ENCODE measurements at regions not wholly inside any gene's neighbourhood (a gene's known extent, or its start where the extent isn't known, plus 50 kb on each side); places are given as distances from the start of the nearest gene placed in this dataset.

DNA sequence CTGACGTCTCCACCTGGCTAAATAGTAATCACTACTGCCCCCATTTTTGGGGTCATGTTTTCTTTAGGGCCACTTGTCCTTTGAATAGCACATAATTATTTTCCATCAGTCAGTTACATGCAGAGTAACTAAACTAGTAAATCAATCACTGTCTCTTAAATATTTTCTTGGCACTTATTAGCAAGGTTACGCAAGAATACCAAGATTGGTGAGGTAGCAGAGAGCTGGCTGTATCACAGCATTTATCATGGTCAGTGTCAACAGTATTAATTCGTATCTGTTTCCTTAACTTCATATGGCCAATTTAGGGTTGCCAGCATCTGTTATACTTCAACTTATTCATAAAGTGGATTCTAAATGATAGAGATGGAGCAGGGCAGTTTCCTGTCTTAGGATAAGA is 346.8 kb upstream of the FAM174A start:
- H3K4me3 Mint-ChIP-seq = no peak overlapping the region
- Histone ChIP-seq H3K4me2 (ENCODE audit: insufficient read depth, insufficient read length, low read length) (no peak overlapping the region), H3K79me1 (ENCODE audit: insufficient read depth, low read depth, low read length, poor library complexity, severe bottlenecking) (no peaks in the 10 kb centered on the region), H3K56ac (ENCODE audit: insufficient read length, low read depth, low read length) (no peak overlapping the region), H2AFZ (ENCODE audit: low read length) (no peak overlapping the region), H3K79me2 (ENCODE audit: insufficient read depth, low read length) (no peaks in the 10 kb centered on the region), H2BK5ac (ENCODE audit: insufficient read length, low read length) (no peak overlapping the region), H3K27me3 (ENCODE audit: insufficient read depth, low read length) (no peaks in the 10 kb centered on the region), H4K8ac (replicated peaks; ENCODE audit: insufficient read length, low read depth, low read length) (no peak overlapping the region), H3K14ac (ENCODE audit: insufficient read depth, low read length) (no peak overlapping the region), H2BK12ac (ENCODE audit: insufficient read length, low read depth, low read length) (no peak overlapping the region), H4K5ac (ENCODE audit: insufficient read length, low read depth, low read length) (no peak overlapping the region), H3K9ac (ENCODE audit: extremely low read depth, insufficient read length, low read length) (no peak overlapping the region), H2BK15ac (ENCODE audit: low read depth, low read length) (no peak overlapping the region), H3K4me1 (ENCODE audit: insufficient read depth, low read length) (no peaks in the 10 kb centered on the region), H2BK120ac (ENCODE audit: low read depth, low read length, poor library complexity, severe bottlenecking) (no peak overlapping the region), H4K20me1 (ENCODE audit: control insufficient read depth, insufficient read depth, insufficient read length) (no peaks in the 10 kb centered on the region), H3K18ac (ENCODE audit: insufficient read length, low read depth, low read length) (no peak overlapping the region), H2AK5ac (ENCODE audit: insufficient read length, low read length) (no peak overlapping the region), H3K23me2 (ENCODE audit: insufficient read length, low read depth, low read length, poor library complexity, severe bottlenecking) (no peaks in the 10 kb centered on the region), H3K9me3 (ENCODE audit: control insufficient read depth, low read depth, low read length) (no peaks in the 10 kb centered on the region), H2BK20ac (ENCODE audit: low read depth, low read length, poor library complexity, severe bottlenecking) (no peak overlapping the region), H4K91ac (ENCODE audit: insufficient read length, low read depth, low read length) (no peak overlapping the region), H3K4ac (ENCODE audit: low read depth, low read length) (no peak overlapping the region), H3K23ac (ENCODE audit: insufficient read length, low read depth, low read length) (no peak overlapping the region), H3K27ac (ENCODE audit: insufficient read length, low read depth, low read length) (no peak overlapping the region), H3T11ph (ENCODE audit: low read length) (no peak overlapping the region)
- H3K27ac Mint-ChIP-seq = no peak overlapping the region
- TF ChIP-seq, protein P1, sequence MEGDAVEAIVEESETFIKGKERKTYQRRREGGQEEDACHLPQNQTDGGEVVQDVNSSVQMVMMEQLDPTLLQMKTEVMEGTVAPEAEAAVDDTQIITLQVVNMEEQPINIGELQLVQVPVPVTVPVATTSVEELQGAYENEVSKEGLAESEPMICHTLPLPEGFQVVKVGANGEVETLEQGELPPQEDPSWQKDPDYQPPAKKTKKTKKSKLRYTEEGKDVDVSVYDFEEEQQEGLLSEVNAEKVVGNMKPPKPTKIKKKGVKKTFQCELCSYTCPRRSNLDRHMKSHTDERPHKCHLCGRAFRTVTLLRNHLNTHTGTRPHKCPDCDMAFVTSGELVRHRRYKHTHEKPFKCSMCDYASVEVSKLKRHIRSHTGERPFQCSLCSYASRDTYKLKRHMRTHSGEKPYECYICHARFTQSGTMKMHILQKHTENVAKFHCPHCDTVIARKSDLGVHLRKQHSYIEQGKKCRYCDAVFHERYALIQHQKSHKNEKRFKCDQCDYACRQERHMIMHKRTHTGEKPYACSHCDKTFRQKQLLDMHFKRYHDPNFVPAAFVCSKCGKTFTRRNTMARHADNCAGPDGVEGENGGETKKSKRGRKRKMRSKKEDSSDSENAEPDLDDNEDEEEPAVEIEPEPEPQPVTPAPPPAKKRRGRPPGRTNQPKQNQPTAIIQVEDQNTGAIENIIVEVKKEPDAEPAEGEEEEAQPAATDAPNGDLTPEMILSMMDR (conservative IDR thresholded peaks at IDR 0.05) = no peak
- H3K9me3 Mint-ChIP-seq = no peaks in the 10 kb centered on the region
- WGBS (ENCODE audit: extremely low coverage, insufficient read length, low lambda C conversion rate) = no CpG with 5 or more reads among the region's 3 CpGs
- H3K4me1 Mint-ChIP-seq = peaks cover 8 to 11% of the 10 kb centered on the region in 2 experiments
- no peaks in the 10 kb centered on the region for H3K36me3 Mint-ChIP-seq (ENCODE audit: insufficient read depth in 1 of 3, low read depth in 3 of 3)
- no peak for DNase-seq
- no peaks in the 10 kb centered on the region for H3K27me3 Mint-ChIP-seq (ENCODE audit: low read depth)
